HepG2 (cell line): ENCODE measurements at regions not wholly inside any gene's neighbourhood (a gene's known extent, or its start where the extent isn't known, plus 50 kb on each side); places are given as distances from the start of the nearest gene placed in this dataset.

ENCODE experiments used
- ATAC-seq: fragments of 200-7000 bp; cut with Tn5 transposase; 3 replicates; pipeline ENCODE4 v1.9.1; 2020; ENCODE audit warnings: mild to moderate bottlenecking, moderate library complexity
- BruUV-seq: library from RNA; stranded (reverse); fragments of 400-500 nt; replicated peaks from 2 replicates; lab custom pipeline; 2021; lab: Mats Ljungman, UMichigan
- CTCF ChIA-PET: fragments of 300-600 bp; formaldehyde crosslinking; extraction: SDS; loops from one replicate; lab custom pipeline; 2021; ENCODE audit warnings: low total read pairs, inconsistent platforms, low intra/inter-chr PET ratio; lab: Yijun Ruan, JAX
- POLR2A ChIA-PET: fragments of 350-600 bp; sonication (Branson Sonifier 250); formaldehyde crosslinking; loops from one replicate; lab custom pipeline; 2020; ENCODE audit warnings: antibody characterized with exemption, inconsistent platforms; lab: Yijun Ruan, JAX
- DNase-seq: peaks from one replicate; pipeline ENCODE4 v3.0.0-alpha.2; 2015; ENCODE audit warnings: low spot score
- FAIRE-seq: peaks from 3 replicates; lab custom pipeline; 2011; peaks lifted over from hg19 to GRCh38; lab: Jason Lieb, UNC
- H2AFZ ChIP-seq: one replicate; pipeline ENCODE4 v1.6.1; 2011; ENCODE audit warnings: low read length, inconsistent platforms
- H3K27ac ChIP-seq: fragments of 300-600 bp; 3 replicates; pipeline ENCODE4 v1.8.0; 2011; ENCODE audit warnings: mixed run types, mild to moderate bottlenecking, mixed read lengths, low read length, inconsistent platforms; ENCODE audit not compliant: insufficient read depth; ENCODE audit errors: extremely low read length
- H3K27me3 ChIP-seq, 2 experiments: fragments of 200-600 bp in 1 of 2; 2 replicates in 1 of 2; 3 replicates in 1 of 2; pipeline versions ENCODE4 v1.6.0 to v1.8.0; 2011; ENCODE audit warnings: low read length in 2 of 2, mild to moderate bottlenecking in 2 of 2, moderate library complexity in 2 of 2, inconsistent platforms in 1 of 2; ENCODE audit not compliant: insufficient read depth in 2 of 2, control insufficient read depth in 1 of 2
- H3K36me3 ChIP-seq, 2 experiments: fragments of 200-600 bp in 1 of 2; replicated peaks in 1 of 2; 2 replicates in 1 of 2; 3 replicates in 1 of 2; pipeline versions ENCODE4 v1.5.1 to v1.8.0; 2011; ENCODE audit warnings: low read length in 2 of 2, inconsistent platforms in 1 of 2; ENCODE audit not compliant: insufficient read depth in 2 of 2, control insufficient read depth in 1 of 2
- H3K4me1 ChIP-seq: 2 replicates; pipeline ENCODE4 v1.5.1; 2012; ENCODE audit warnings: low read length, inconsistent platforms; ENCODE audit not compliant: insufficient read depth
- H3K4me2 ChIP-seq: 2 replicates; pipeline ENCODE4 v1.6.0; 2011; ENCODE audit warnings: low read depth, low read length, inconsistent platforms
- H3K4me3 ChIP-seq, 3 experiments: fragments of 200-600 bp in 1 of 3; sonication (generic), shearing (Covaris generic) in 1 of 3; replicated peaks in 1 of 3; 2 replicates each; pipeline ENCODE4 v1.5.1; 2011 to 2016; ENCODE audit warnings: low read length in 3 of 3, inconsistent platforms in 2 of 3, low read depth in 2 of 3, mild to moderate bottlenecking in 2 of 3, control low read depth in 1 of 3, mixed read lengths in 1 of 3; ENCODE audit not compliant: insufficient read depth in 1 of 3
- H3K79me2 ChIP-seq: one replicate; pipeline ENCODE4 v1.6.1; 2011; ENCODE audit warnings: low read length, inconsistent platforms; ENCODE audit not compliant: insufficient read depth
- H3K9ac ChIP-seq: 2 replicates; pipeline ENCODE4 v1.6.0; 2011; ENCODE audit warnings: mild to moderate bottlenecking, low read depth, low read length, inconsistent platforms; ENCODE audit not compliant: insufficient read depth
- H3K9me3 ChIP-seq: 2 replicates; pipeline ENCODE4 v1.5.1; 2012; ENCODE audit warnings: mild to moderate bottlenecking, low read length
- H4K20me1 ChIP-seq: 2 replicates; pipeline ENCODE4 v1.6.0; 2011; ENCODE audit warnings: inconsistent platforms, mild to moderate bottlenecking, low read length, moderate library complexity; ENCODE audit not compliant: insufficient read depth
- MAFF ChIP-seq: IDR thresholded peaks from 2 replicates; pipeline ENCODE4 v1.6.1; 2011; ENCODE audit warnings: low read depth, low read length, improper control_type of control experiment
- MAFK ChIP-seq, 2 experiments: IDR thresholded peaks in 1 of 2; conservative IDR thresholded peaks in 1 of 2; 2 replicates each; pipeline ENCODE4 v1.6.1; 2011; ENCODE audit warnings: improper control_type of control experiment in 2 of 2, low read length in 2 of 2
- RAD21 ChIP-seq: fragments of 450-650 bp; formaldehyde crosslinking; IDR thresholded peaks from 2 replicates; pipeline ENCODE4 v1.5.0; 2020; ENCODE audit warnings: mild to moderate bottlenecking
- SMC3 ChIP-seq: IDR thresholded peaks from 2 replicates; pipeline ENCODE4 v1.6.1; 2011; ENCODE audit warnings: low read length, improper control_type of control experiment
- STAG1 ChIP-seq: sonication (generic); formaldehyde crosslinking; IDR thresholded peaks from 2 replicates; pipeline ENCODE4 v1.4.0; 2020; ENCODE audit warnings: missing genetic modification reagents
- THAP11 ChIP-seq: IDR thresholded peaks from 2 replicates; pipeline ENCODE4 v1.6.1; 2016; ENCODE audit warnings: missing biosample characterization, missing genetic modification reagents
- ZNF282 ChIP-seq: fragments of 450-650 bp; IDR thresholded peaks from 2 replicates; pipeline ENCODE4 v1.6.1; 2018; ENCODE audit not compliant: partially characterized antibody
- WGBS: methylation state at CpG from one replicate; pipeline ENCODE4 v1.1.6; 2017; ENCODE audit warnings: low lambda C conversion rate; 5-methylcytosine and 5-hydroxymethylcytosine counted together
- in situ Hi-C: cut with HindIII; loops from 2 replicates; pipeline ENCODE4 v1.10.0; 2017; ENCODE audit warnings: low pct_unique_long_range_greater_than_20kb; ENCODE audit not compliant: extremely low pct_ligation_motif_present
- intact Hi-C: fragments of 100-400 bp; cut with micrococcal nuclease; formaldehyde crosslinking; loops from one replicate; pipeline ENCODE4 v1.10.0; 2022; ENCODE audit not compliant: unreplicated experiment
- TF ChIP-seq, protein P1 (sequence below): sonication (generic); formaldehyde crosslinking; IDR thresholded peaks from 2 replicates; pipeline ENCODE4 v1.5.0; 2020; ENCODE audit warnings: mild to moderate bottlenecking, missing genetic modification reagents, moderate library complexity

DNA sequence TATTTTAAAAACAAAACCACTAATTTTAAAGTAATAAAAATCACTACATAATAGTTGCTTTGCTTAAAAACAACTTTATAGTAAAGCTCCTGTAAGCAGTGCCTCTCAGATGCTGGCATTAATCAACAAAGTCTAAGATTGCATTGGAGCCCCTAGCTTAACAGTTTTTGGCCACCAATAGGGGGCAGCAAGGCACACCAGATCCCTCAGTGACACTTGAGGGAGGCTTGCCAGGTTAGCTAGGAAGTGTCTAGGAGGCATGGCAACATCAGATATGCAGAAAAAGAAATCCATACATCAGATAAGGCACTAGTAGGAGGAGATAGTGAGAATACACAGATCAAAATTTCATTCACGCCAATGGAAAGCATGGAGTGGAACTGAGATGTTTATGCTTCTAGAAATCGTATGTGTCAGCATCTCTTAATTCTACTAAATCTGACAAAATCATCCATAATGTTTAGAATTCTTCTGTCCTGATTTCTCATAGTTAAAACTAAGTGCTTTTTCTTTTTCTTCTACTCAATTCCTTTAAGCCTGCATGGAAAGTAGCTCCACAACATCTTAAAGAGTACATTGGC is 73.6 kb upstream of the PAM start:
- ChIA-PET CTCF (interaction anchor here (1.3 to 2.0 kb wide), 2 partner anchors 360 to 457 kb away, joined by 7 to 10 read pairs; no protein-coding TSS in a partner anchor), POLR2A (interaction anchor here (1.1 kb wide), 1 partner anchor 439 kb away, joined by 4 read pairs; the partner anchor contains the start of genes GIN1 and PPIP5K2)
- H3K9me3 ChIP-seq, result no peaks in the 10 kb centered on the region
- BruUV-seq, result no TSS peak
- ATAC-seq (peak; percentile 87), DNase-seq (peak; percentile 46), FAIRE-seq (peak; percentile 83)
- no peak overlapping the region for H2AFZ ChIP-seq
- no peak overlapping the region for H3K9ac ChIP-seq
- H3K27ac ChIP-seq, result no peak overlapping the region
- no peak overlapping the region for H3K4me2 ChIP-seq
- H3K27me3 ChIP-seq, result no peaks in the 10 kb centered on the region
- no peaks in the 10 kb centered on the region for H3K36me3 ChIP-seq
- H4K20me1 ChIP-seq, result no peaks in the 10 kb centered on the region
- WGBS, result 46% methylated on average over 2 of the region's 2 CpGs
- in situ Hi-C loops (no loop called here), intact Hi-C loops (loop anchor here (1.0 kb wide), 3 partner anchors 290 to 458 kb away; no protein-coding TSS in a partner anchor)
- H3K4me1 ChIP-seq, result no peaks in the 10 kb centered on the region; the same call in 1 of the 2 replicates
- no peak overlapping the region for H3K4me3 ChIP-seq
- H3K79me2 ChIP-seq, result no peaks in the 10 kb centered on the region
- TF ChIP-seq MAFK (conservative IDR thresholded peaks at IDR 0.05 in 1 of 2, IDR thresholded peaks at IDR 0.05 in 1 of 2; ENCODE audit: low read length in 2 of 2) (peak in 1 of 2 experiments; percentile 61; a peak in 3 of 4 replicates), THAP11 (CRISPR knock-in tag) (no peak), SMC3 (peak; percentile 70), STAG1 (CRISPR knock-in tag) (peak; percentile 83), RAD21 (CRISPR knock-in tag) (0 out of 2 replicates have a peak, but pooled peaks have one; percentile 26), MAFF (peak; percentile 43; the same call in 1 of the 2 replicates), ZNF282 (no peak)
- TF ChIP-seq, protein P1, sequence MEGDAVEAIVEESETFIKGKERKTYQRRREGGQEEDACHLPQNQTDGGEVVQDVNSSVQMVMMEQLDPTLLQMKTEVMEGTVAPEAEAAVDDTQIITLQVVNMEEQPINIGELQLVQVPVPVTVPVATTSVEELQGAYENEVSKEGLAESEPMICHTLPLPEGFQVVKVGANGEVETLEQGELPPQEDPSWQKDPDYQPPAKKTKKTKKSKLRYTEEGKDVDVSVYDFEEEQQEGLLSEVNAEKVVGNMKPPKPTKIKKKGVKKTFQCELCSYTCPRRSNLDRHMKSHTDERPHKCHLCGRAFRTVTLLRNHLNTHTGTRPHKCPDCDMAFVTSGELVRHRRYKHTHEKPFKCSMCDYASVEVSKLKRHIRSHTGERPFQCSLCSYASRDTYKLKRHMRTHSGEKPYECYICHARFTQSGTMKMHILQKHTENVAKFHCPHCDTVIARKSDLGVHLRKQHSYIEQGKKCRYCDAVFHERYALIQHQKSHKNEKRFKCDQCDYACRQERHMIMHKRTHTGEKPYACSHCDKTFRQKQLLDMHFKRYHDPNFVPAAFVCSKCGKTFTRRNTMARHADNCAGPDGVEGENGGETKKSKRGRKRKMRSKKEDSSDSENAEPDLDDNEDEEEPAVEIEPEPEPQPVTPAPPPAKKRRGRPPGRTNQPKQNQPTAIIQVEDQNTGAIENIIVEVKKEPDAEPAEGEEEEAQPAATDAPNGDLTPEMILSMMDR, result peak; percentile 84
